Suprapubic skin (tissue), 4 donors: ENCODE measurements at regions not wholly inside any gene's neighbourhood (a gene's known extent, or its start where the extent isn't known, plus 50 kb on each side); places are given as distances from the start of the nearest gene placed in this dataset.

ENCODE experiments used
- DNase-seq, 2 donors: peaks; one replicate each; pipeline ENCODE4 v3.0.0-alpha.2; 2019; ENCODE audit warnings: low spot score in 2 of 2
- H3K27ac ChIP-seq: fragments of 200-600 bp; sonication (generic); one replicate; pipeline ENCODE4 v1.5.1; 2019
- H3K27me3 ChIP-seq: fragments of 200-600 bp; sonication (generic); one replicate; pipeline ENCODE4 v1.5.1; 2019
- H3K36me3 ChIP-seq: fragments of 200-600 bp; sonication (generic); one replicate; pipeline ENCODE4 v1.5.1; 2019
- H3K4me1 ChIP-seq: fragments of 200-600 bp; sonication (generic); one replicate; pipeline ENCODE4 v1.5.1; 2019
- H3K4me3 ChIP-seq: fragments of 200-600 bp; sonication (generic); one replicate; pipeline ENCODE4 v1.5.1; 2019; ENCODE audit warnings: mild to moderate bottlenecking
- H3K9me3 ChIP-seq: fragments of 200-600 bp; sonication (generic); one replicate; pipeline ENCODE4 v1.5.1; 2019
- CTCF ChIP-seq, 2 donors: fragments of 200-600 bp in 1 of 2; fragments of 450-650 bp in 1 of 2; sonication (generic) in 1 of 2; IDR thresholded peaks; one replicate each; pipeline ENCODE4 v1.5.1; 2016 to 2019; ENCODE audit warnings: antibody characterized with exemption in 2 of 2, mild to moderate bottlenecking in 1 of 2, moderate library complexity in 1 of 2
- EP300 ChIP-seq: sonication (generic); formaldehyde crosslinking; IDR thresholded peaks from one replicate; pipeline ENCODE4 v1.6.1; 2017; ENCODE audit warnings: antibody characterized with exemption
- POLR2A ChIP-seq, 2 donors: fragments of 450-650 bp; IDR thresholded peaks; one replicate each; pipeline ENCODE4 v1.6.1; 2017; ENCODE audit warnings: antibody characterized with exemption in 2 of 2, mild to moderate bottlenecking in 2 of 2, moderate library complexity in 2 of 2
- POLR2AphosphoS5 ChIP-seq, 3 donors: sonication (generic); formaldehyde crosslinking; IDR thresholded peaks; one replicate each; pipeline ENCODE4 v1.6.1; 2017; ENCODE audit warnings: antibody characterized with exemption in 3 of 3
- WGBS: methylation state at CpG from one replicate; pipeline ENCODE4 v1.1.5; 2018; 5-methylcytosine and 5-hydroxymethylcytosine counted together

- DNase-seq = no peak
- H3K4me1 ChIP-seq = peaks cover 20% of the 10 kb centered on the region
- no peak for TF ChIP-seq POLR2A (IDR thresholded peaks at IDR 0.05)
- no peak for TF ChIP-seq CTCF (IDR thresholded peaks at IDR 0.05)
- TF ChIP-seq EP300 = no peak
- no peak for TF ChIP-seq POLR2AphosphoS5 (IDR thresholded peaks at IDR 0.05)
- H3K4me3 ChIP-seq = no peak overlapping the region
- peak overlapping the region; percentile 36 for H3K27ac ChIP-seq
- H3K36me3 ChIP-seq = no peaks in the 10 kb centered on the region
- H3K27me3 ChIP-seq = no peaks in the 10 kb centered on the region
- H3K9me3 ChIP-seq = no peaks in the 10 kb centered on the region
These were observed 140.0 kb upstream of the NRBF2 start for GRCh38 chr10:62993121-62993520.

DNA sequence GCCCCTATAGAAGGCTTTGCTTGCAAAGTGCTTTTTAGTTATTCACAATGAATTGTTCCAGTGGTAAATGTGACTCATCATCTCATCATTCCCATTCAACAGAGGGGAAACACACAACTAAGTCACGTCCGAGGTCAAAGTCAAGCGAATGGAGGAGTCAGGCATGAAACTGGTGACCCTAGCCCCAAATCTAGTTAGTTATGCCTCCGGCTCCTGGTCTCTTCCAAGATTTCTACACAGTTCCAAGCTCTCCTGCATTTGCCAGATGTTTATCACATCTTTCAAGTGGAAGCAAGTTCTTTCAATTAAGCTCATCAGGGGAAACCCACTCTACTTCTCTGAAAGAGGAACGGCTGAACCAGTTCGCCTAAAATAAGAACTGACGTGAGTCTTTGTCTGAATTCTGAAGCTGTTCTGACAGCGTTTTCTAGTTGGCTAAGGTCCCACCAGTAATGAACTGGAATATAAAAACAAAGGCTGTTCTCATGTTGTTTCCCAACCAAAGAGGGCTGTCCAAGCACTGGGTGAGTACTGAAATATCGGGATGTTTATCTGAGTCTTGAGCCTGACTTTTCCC is 140.9 kb upstream of the NRBF2 start:
- whole genome bisulfite sequencing = 38% methylated on average over 9 of the region's 9 CpGs

GRCh38 chr10:62990126-62990525 is 143.0 kb upstream of the NRBF2 start:
- Histone ChIP-seq H3K4me1 (peaks cover 20% of the 10 kb centered on the region), H3K27ac (peak overlapping the region; percentile 10), H3K4me3 (no peak overlapping the region), H3K36me3 (no peaks in the 10 kb centered on the region), H3K27me3 (no peaks in the 10 kb centered on the region), H3K9me3 (no peaks in the 10 kb centered on the region)
- TF ChIP-seq EP300 (no peak), CTCF (IDR thresholded peaks at IDR 0.05) (no peak), POLR2A (IDR thresholded peaks at IDR 0.05) (no peak), POLR2AphosphoS5 (IDR thresholded peaks at IDR 0.05) (no peak)
- DNase-seq = no peak
- 89% methylated on average over 1 of the region's 1 CpG for WGBS

More for the DNA sequence above, 140.9 kb upstream of the NRBF2 start:
- H3K27ac ChIP-seq = peak overlapping the region; percentile 39
- no peak overlapping the region for H3K4me3 ChIP-seq
- no peaks in the 10 kb centered on the region for H3K27me3 ChIP-seq
- H3K4me1 ChIP-seq = peaks cover 20% of the 10 kb centered on the region
- TF ChIP-seq CTCF (IDR thresholded peaks at IDR 0.05) = no peak
- no peak for TF ChIP-seq POLR2AphosphoS5 (IDR thresholded peaks at IDR 0.05)
- no peak for TF ChIP-seq POLR2A (IDR thresholded peaks at IDR 0.05)
- TF ChIP-seq EP300 = no peak
- H3K9me3 ChIP-seq = no peaks in the 10 kb centered on the region
- no peaks in the 10 kb centered on the region for H3K36me3 ChIP-seq
- no peak for DNase-seq

GRCh38 chr10:62985807-62986600 is 147.1 kb upstream of the NRBF2 start:
- no peak overlapping the region for H3K4me3 ChIP-seq
- no peak overlapping the region for H3K27ac ChIP-seq
- 71% methylated on average over 4 of the region's 4 CpGs for WGBS
- H3K36me3 ChIP-seq = no peaks in the 10 kb centered on the region
- no peaks in the 10 kb centered on the region for H3K9me3 ChIP-seq
- no peak for DNase-seq
- no peaks in the 10 kb centered on the region for H3K27me3 ChIP-seq
- H3K4me1 ChIP-seq = peaks cover 2% of the 10 kb centered on the region
- no peak for TF ChIP-seq POLR2A (IDR thresholded peaks at IDR 0.05)
- TF ChIP-seq POLR2AphosphoS5 (IDR thresholded peaks at IDR 0.05) = no peak
- no peak for TF ChIP-seq CTCF (IDR thresholded peaks at IDR 0.05)
- no peak for TF ChIP-seq EP300

DNA sequence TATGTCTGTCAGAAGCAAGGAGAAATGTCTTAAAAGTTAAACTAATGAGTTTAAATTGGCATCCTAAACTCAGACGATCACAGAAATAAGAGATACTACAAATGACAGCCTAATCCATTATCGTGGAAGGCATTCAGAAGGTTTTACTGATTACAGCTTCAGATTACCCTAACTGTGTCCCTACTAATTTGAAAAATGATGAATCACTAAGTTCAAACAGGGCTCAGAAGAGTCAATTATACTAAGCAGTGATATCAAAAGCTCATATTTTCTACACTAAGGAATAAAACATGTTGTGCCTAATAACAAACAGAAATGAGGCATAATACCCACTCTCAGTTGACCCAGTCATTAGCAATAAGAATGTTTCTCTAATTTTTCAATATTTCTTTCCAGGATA is 152.0 kb upstream of the NRBF2 start:
- 44% methylated on average over 2 of the region's 2 CpGs for WGBS
- TF ChIP-seq CTCF (IDR thresholded peaks at IDR 0.05) = no peak
- no peak for TF ChIP-seq POLR2A (IDR thresholded peaks at IDR 0.05)
- TF ChIP-seq POLR2AphosphoS5 (IDR thresholded peaks at IDR 0.05) = no peak
- no peak for TF ChIP-seq EP300
- Histone ChIP-seq H3K4me3 (no peak overlapping the region), H3K9me3 (no peaks in the 10 kb centered on the region), H3K36me3 (no peaks in the 10 kb centered on the region), H3K27me3 (no peaks in the 10 kb centered on the region), H3K27ac (no peak overlapping the region), H3K4me1 (no peaks in the 10 kb centered on the region)
- no peak for DNase-seq
